A549 (cell line): ENCODE measurements at regions not wholly inside any gene's neighbourhood (a gene's known extent, or its start where the extent isn't known, plus 50 kb on each side); places are given as distances from the start of the nearest gene placed in this dataset.
"Not testable (repeated sequence)": the region's sequence is repeated elsewhere in the genome, so short reads cannot be mapped to it uniquely, and the experiment has no call there.

Experiments
- ATAC-seq, 2 experiments: fragments of 200-7000 bp in 1 of 2; fragments of >200 bp in 1 of 2; cut with Nextera tagmentation in 1 of 2; cut with Tn5 transposase in 1 of 2; 3 replicates each; pipeline versions ENCODE4 v1.8.0 to v1.9.1; 2018 to 2020; ENCODE audit warnings: mild to moderate bottlenecking in 1 of 2, moderate library complexity in 1 of 2
- CTCF ChIA-PET: fragments of 300-600 bp; sonication (Branson Sonifier 250); formaldehyde crosslinking; extraction: SDS; loops from one replicate; lab custom pipeline; 2021; ENCODE audit warnings: antibody characterized with exemption, inconsistent platforms; lab: Yijun Ruan, JAX
- POLR2A ChIA-PET: fragments of 350-600 bp; formaldehyde crosslinking; extraction: SDS; loops from one replicate; lab custom pipeline; 2021; ENCODE audit warnings: antibody characterized with exemption, inconsistent platforms; lab: Yijun Ruan, JAX
- DNase-seq, 2 experiments: peaks; one replicate each; pipeline versions ENCODE4 v3.0.0 to v3.0.0-alpha.2; 2011 to 2016; ENCODE audit warnings: low read depth in 1 of 2, low spot score in 1 of 2
- FAIRE-seq: peaks from 2 replicates; lab custom pipeline; 2011; peaks lifted over from hg19 to GRCh38; lab: Jason Lieb, UNC
- H3K27ac ChIP-seq, 2 experiments: fragments of >200 bp; sonication (Bioruptor Twin); formaldehyde crosslinking; 3 replicates each; pipeline ENCODE4 v1.5.1; 2016 to 2017
- H3K4me1 ChIP-seq: fragments of >200 bp; sonication (Bioruptor Twin); formaldehyde crosslinking; 3 replicates; pipeline ENCODE4 v1.6.1; 2016
- H3K4me2 ChIP-seq: fragments of >200 bp; sonication (Bioruptor Twin); formaldehyde crosslinking; 3 replicates; pipeline ENCODE4 v1.6.1; 2016
- H3K4me3 ChIP-seq: fragments of >200 bp; sonication (Bioruptor Twin); formaldehyde crosslinking; 3 replicates; pipeline ENCODE4 v1.5.1; 2016
- H3K9me3 ChIP-seq: fragments of >200 bp; sonication (Bioruptor Twin); formaldehyde crosslinking; 3 replicates; pipeline ENCODE4 v1.6.1; 2016
- CBX2 ChIP-seq: fragments of 200-600 bp; sonication (generic); IDR thresholded peaks from 2 replicates; pipeline ENCODE4 v1.6.1; 2016; ENCODE audit warnings: low read depth, mild to moderate bottlenecking, borderline replicate concordance
- EHF ChIP-seq: fragments of 250-450 bp; sonication (Bioruptor Pico); IDR thresholded peaks from 2 replicates; pipeline ENCODE4 v1.5.0; 2020; ENCODE audit warnings: mild to moderate bottlenecking
- FOSB ChIP-seq: fragments of 250-450 bp; sonication (Bioruptor Pico); IDR thresholded peaks from 2 replicates; pipeline ENCODE4 v1.5.0; 2020; ENCODE audit warnings: mild to moderate bottlenecking, moderate library complexity
- FOXS1 ChIP-seq: fragments of 250-450 bp; sonication (Bioruptor Pico); IDR thresholded peaks from 2 replicates; pipeline ENCODE4 v1.5.0; 2020; ENCODE audit warnings: mild to moderate bottlenecking, moderate library complexity
- GATA3 ChIP-seq: IDR thresholded peaks from 2 replicates; pipeline ENCODE4 v1.6.1; 2012; ENCODE audit warnings: borderline replicate concordance
- HEYL ChIP-seq: fragments of 250-450 bp; sonication (Bioruptor Pico); IDR thresholded peaks from 2 replicates; pipeline ENCODE4 v1.8.0; 2021; ENCODE audit warnings: mild to moderate bottlenecking, moderate library complexity
- HOXA7 ChIP-seq: fragments of 250-450 bp; sonication (Bioruptor Pico); IDR thresholded peaks from 2 replicates; pipeline ENCODE4 v1.5.0; 2020; ENCODE audit warnings: mild to moderate bottlenecking, moderate library complexity
- JUNB ChIP-seq: fragments of >200 bp; sonication (Bioruptor Twin); formaldehyde crosslinking; IDR thresholded peaks from 2 replicates; pipeline ENCODE4 v1.6.1; 2016
- KDM5A ChIP-seq: fragments of 200-600 bp; sonication (generic); IDR thresholded peaks from 2 replicates; pipeline ENCODE4 v1.6.1; 2016; ENCODE audit warnings: antibody characterized with exemption, mild to moderate bottlenecking
- POLR2A ChIP-seq: IDR thresholded peaks from 2 replicates; pipeline ENCODE4 v1.6.1; 2012; ENCODE audit warnings: mild to moderate bottlenecking, low read length
- POLR2AphosphoS2 ChIP-seq: conservative IDR thresholded peaks from 2 replicates; pipeline ENCODE4 v1.6.1; 2012; ENCODE audit warnings: low read length, improper control_type of control experiment, inconsistent platforms
- RAD21 ChIP-seq, 2 experiments: fragments of >200 bp in 1 of 2; sonication (Bioruptor Twin) in 1 of 2; formaldehyde crosslinking in 1 of 2; IDR thresholded peaks in 1 of 2; conservative IDR thresholded peaks in 1 of 2; 2 replicates in 1 of 2; 3 replicates in 1 of 2; pipeline ENCODE4 v1.6.1; 2012 to 2018; ENCODE audit warnings: inconsistent platforms in 1 of 2
- SREBF2 ChIP-seq: fragments of 450-650 bp; IDR thresholded peaks from 2 replicates; pipeline ENCODE4 v1.6.1; 2014; ENCODE audit warnings: mild to moderate bottlenecking, moderate library complexity
- TP53 ChIP-seq: fragments of 250-450 bp; sonication (Bioruptor Pico); IDR thresholded peaks from 2 replicates; pipeline ENCODE4 v1.5.0; 2021; ENCODE audit warnings: mild to moderate bottlenecking, moderate library complexity
- ZC3H11A ChIP-seq: fragments of 450-650 bp; IDR thresholded peaks from 2 replicates; pipeline ENCODE4 v1.6.1; 2014; ENCODE audit warnings: antibody characterized with exemption, mild to moderate bottlenecking
- ZSCAN20 ChIP-seq: fragments of 250-450 bp; sonication (Bioruptor Pico); IDR thresholded peaks from 2 replicates; pipeline ENCODE4 v1.8.0; 2022; ENCODE audit warnings: mild to moderate bottlenecking, moderate library complexity
- WGBS: methylation state at CpG from one replicate; pipeline ENCODE4 v1.1.6; 2017; ENCODE audit errors: missing lambda C conversion rate; 5-methylcytosine and 5-hydroxymethylcytosine counted together
- TF ChIP-seq, protein P1 (sequence below): fragments of 200-600 bp; sonication (generic); IDR thresholded peaks from 2 replicates; pipeline ENCODE4 v1.6.1; 2016; ENCODE audit warnings: antibody characterized with exemption, mild to moderate bottlenecking, moderate library complexity
- TF ChIP-seq, protein P2 (sequence below): fragments of 150-350 bp; IDR thresholded peaks from 2 replicates; pipeline ENCODE4 v1.6.1; 2014; ENCODE audit warnings: low read depth, mild to moderate bottlenecking, low read length

DNA sequence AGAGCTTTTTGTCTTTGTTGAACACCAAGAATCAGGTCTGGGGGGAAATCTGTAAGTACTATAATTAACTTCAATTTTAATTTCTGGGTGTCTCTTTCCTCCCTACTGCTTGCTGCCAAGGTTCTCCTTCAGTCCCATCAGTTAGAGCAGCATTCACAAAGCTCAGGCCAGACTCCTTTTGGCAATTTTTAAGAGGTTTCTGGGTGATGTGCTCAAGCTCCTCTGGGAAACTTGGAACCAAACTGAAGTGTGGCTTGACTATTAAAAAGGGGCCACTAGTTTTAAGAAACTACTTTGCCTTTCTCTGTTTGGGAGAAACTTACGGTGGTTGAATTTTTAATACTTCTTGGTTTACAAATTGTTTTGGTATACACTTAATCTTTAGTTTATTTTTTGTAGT lies 227.7 kb upstream of the SOX2 start:
- Histone ChIP-seq H3K9me3 (no peaks in the 10 kb centered on the region), H3K4me1 (no peaks in the 10 kb centered on the region), H3K4me2 (no peak overlapping the region), H3K4me3 (no peak overlapping the region)
- FAIRE-seq, result no peak
- 77% methylated on average over 1 of the region's 1 CpG for WGBS
- POLR2A ChIA-PET, result no interaction called here
- CTCF ChIA-PET, result no interaction called here
- no peak for TF ChIP-seq FOSB (CRISPR knock-in tag)
- no peak for TF ChIP-seq ZC3H11A
- TF ChIP-seq CBX2, result no peak
- no peak for TF ChIP-seq FOXS1 (CRISPR knock-in tag)
- no peak for TF ChIP-seq RAD21 (conservative IDR thresholded peaks at IDR 0.05 in 1 of 2, IDR thresholded peaks at IDR 0.05 in 1 of 2)
- TF ChIP-seq GATA3, result no peak
- TF ChIP-seq POLR2AphosphoS2, result no peak
- no peak for TF ChIP-seq KDM5A
- no peak for TF ChIP-seq SREBF2
- no peak for TF ChIP-seq JUNB
- TF ChIP-seq POLR2A, result no peak
- TF ChIP-seq, protein P1, sequence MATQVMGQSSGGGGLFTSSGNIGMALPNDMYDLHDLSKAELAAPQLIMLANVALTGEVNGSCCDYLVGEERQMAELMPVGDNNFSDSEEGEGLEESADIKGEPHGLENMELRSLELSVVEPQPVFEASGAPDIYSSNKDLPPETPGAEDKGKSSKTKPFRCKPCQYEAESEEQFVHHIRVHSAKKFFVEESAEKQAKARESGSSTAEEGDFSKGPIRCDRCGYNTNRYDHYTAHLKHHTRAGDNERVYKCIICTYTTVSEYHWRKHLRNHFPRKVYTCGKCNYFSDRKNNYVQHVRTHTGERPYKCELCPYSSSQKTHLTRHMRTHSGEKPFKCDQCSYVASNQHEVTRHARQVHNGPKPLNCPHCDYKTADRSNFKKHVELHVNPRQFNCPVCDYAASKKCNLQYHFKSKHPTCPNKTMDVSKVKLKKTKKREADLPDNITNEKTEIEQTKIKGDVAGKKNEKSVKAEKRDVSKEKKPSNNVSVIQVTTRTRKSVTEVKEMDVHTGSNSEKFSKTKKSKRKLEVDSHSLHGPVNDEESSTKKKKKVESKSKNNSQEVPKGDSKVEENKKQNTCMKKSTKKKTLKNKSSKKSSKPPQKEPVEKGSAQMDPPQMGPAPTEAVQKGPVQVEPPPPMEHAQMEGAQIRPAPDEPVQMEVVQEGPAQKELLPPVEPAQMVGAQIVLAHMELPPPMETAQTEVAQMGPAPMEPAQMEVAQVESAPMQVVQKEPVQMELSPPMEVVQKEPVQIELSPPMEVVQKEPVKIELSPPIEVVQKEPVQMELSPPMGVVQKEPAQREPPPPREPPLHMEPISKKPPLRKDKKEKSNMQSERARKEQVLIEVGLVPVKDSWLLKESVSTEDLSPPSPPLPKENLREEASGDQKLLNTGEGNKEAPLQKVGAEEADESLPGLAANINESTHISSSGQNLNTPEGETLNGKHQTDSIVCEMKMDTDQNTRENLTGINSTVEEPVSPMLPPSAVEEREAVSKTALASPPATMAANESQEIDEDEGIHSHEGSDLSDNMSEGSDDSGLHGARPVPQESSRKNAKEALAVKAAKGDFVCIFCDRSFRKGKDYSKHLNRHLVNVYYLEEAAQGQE, result no peak
- TF ChIP-seq HOXA7 (CRISPR knock-in tag), result no peak
- no peak for TF ChIP-seq EHF
- TF ChIP-seq TP53 (CRISPR knock-in tag), result no peak
- TF ChIP-seq, all 56 proteins: peak for 0
- no peak overlapping the region for H3K27ac ChIP-seq
- ATAC-seq, result no peak
- no peak for DNase-seq

DNA sequence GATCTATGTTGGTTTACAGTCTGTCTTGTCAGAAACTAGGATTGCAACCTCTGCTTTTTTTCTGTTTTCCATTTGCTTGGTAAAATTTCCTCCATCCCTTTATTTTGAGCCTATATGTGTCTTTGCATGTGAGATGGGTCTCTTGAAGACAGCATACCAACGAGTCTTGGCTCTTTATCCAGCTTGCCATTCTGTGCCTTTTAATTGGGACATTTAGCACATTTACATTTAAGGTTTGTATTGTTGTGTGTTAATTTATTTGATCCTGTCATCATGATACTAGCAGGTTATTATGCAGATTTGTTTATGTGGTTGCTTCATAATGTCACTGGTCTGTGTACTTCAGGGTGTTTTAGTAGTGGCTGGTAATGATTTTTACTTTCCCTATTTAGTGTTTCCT lies 236.6 kb upstream of the SOX2 start:
- FAIRE-seq, POLR2A ChIA-PET, CTCF ChIA-PET, ATAC-seq, H3K4me2 ChIP-seq, DNase-seq, H3K27ac ChIP-seq, H3K4me3 ChIP-seq, H3K4me1 ChIP-seq, H3K9me3 ChIP-seq: not testable (repeated sequence)
- WGBS, result 0% methylated on average over 1 of the region's 1 CpG

GRCh38 chr3:181470349-181470748 lies 241.4 kb upstream of the SOX2 start:
- FAIRE-seq (no peak), ATAC-seq (no peak), DNase-seq (no peak)
- TF ChIP-seq ZSCAN20 (no peak), SREBF2 (no peak), HEYL (CRISPR knock-in tag) (no peak)
- TF ChIP-seq, protein P2, sequence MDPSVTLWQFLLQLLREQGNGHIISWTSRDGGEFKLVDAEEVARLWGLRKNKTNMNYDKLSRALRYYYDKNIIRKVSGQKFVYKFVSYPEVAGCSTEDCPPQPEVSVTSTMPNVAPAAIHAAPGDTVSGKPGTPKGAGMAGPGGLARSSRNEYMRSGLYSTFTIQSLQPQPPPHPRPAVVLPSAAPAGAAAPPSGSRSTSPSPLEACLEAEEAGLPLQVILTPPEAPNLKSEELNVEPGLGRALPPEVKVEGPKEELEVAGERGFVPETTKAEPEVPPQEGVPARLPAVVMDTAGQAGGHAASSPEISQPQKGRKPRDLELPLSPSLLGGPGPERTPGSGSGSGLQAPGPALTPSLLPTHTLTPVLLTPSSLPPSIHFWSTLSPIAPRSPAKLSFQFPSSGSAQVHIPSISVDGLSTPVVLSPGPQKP, result no peak
- ChIA-PET CTCF (no interaction called here), POLR2A (no interaction called here)
- no peaks in the 10 kb centered on the region for H3K4me1 ChIP-seq
- 54% methylated on average over 1 of the region's 1 CpG for WGBS
- no peak overlapping the region for H3K4me3 ChIP-seq
- H3K9me3 ChIP-seq, result no peaks in the 10 kb centered on the region
- no peak overlapping the region for H3K27ac ChIP-seq
- no peak overlapping the region for H3K4me2 ChIP-seq
